Endothelial cell of umbilical vein (primary cell): ENCODE measurements at regions not wholly inside any gene's neighbourhood (a gene's known extent, or its start where the extent isn't known, plus 50 kb on each side); places are given as distances from the start of the nearest gene placed in this dataset.
"Not testable (repeated sequence)": the region's sequence is repeated elsewhere in the genome, so short reads cannot be mapped to it uniquely, and the experiment has no call there.

ENCODE experiments used
- BruUV-seq: library from RNA; stranded (reverse); fragments of 400-500 nt; replicated peaks from 2 replicates; lab custom pipeline; 2021; lab: Mats Ljungman, UMichigan
- CTCF ChIA-PET: fragments of 300-600, 350-600 bp; sonication (Branson Sonifier 250); formaldehyde crosslinking; loops from one replicate; lab custom pipeline; 2021; ENCODE audit warnings: antibody characterized with exemption, inconsistent platforms; lab: Charles Lee
- POLR2A ChIA-PET: fragments of 300-600, 350-600 bp; sonication (Branson Sonifier 250); formaldehyde crosslinking; loops from one replicate; lab custom pipeline; 2021; ENCODE audit warnings: antibody characterized with exemption, inconsistent platforms; lab: Charles Lee
- DNase-seq: peaks from one replicate; pipeline ENCODE4 v3.0.0-alpha.2; 2011; ENCODE audit warnings: low read depth, low spot score
- FAIRE-seq: peaks from 2 replicates; lab custom pipeline; 2011; peaks lifted over from hg19 to GRCh38; lab: Jason Lieb, UNC
- H2AFZ ChIP-seq: 2 replicates; pipeline ENCODE4 v1.6.0; 2012; ENCODE audit warnings: low read depth, low read length, control low read depth, inconsistent platforms
- H3K27ac ChIP-seq: 2 replicates; pipeline ENCODE4 v1.5.1; 2011; ENCODE audit warnings: low read depth, mild to moderate bottlenecking, control low read depth, low read length, moderate library complexity; ENCODE audit not compliant: insufficient read depth
- H3K27me3 ChIP-seq, 2 experiments: 2 replicates each; pipeline versions ENCODE4 v1.6.0 to v1.6.1; 2011; ENCODE audit warnings: low read length in 2 of 2, mixed read lengths in 1 of 2; ENCODE audit not compliant: control insufficient read depth in 2 of 2, insufficient read depth in 2 of 2
- H3K36me3 ChIP-seq, 2 experiments: 2 replicates in 1 of 2; 3 replicates in 1 of 2; pipeline ENCODE4 v1.5.1; 2011; ENCODE audit warnings: low read length in 2 of 2, mild to moderate bottlenecking in 1 of 2, moderate library complexity in 1 of 2; ENCODE audit not compliant: control insufficient read depth in 2 of 2, insufficient read depth in 2 of 2; ENCODE audit errors: extremely low read depth in 1 of 2
- H3K4me1 ChIP-seq: 3 replicates; pipeline ENCODE4 v1.5.1; 2011; ENCODE audit warnings: mild to moderate bottlenecking, low read length; ENCODE audit not compliant: control insufficient read depth, insufficient read depth; ENCODE audit errors: extremely low read depth
- H3K4me2 ChIP-seq: 2 replicates; pipeline ENCODE4 v1.6.1; 2011; ENCODE audit warnings: low read length, control low read depth, mixed read lengths; ENCODE audit not compliant: insufficient read depth
- H3K4me3 ChIP-seq, 3 experiments: fragments of 200-600 bp in 1 of 3; sonication (generic), shearing (Covaris generic) in 1 of 3; replicated peaks in 1 of 3; 2 replicates each; pipeline ENCODE4 v1.5.1; 2011 to 2016; ENCODE audit warnings: control low read depth in 3 of 3, low read length in 3 of 3, mild to moderate bottlenecking in 2 of 3, inconsistent platforms in 1 of 3, low read depth in 1 of 3, moderate library complexity in 1 of 3; ENCODE audit not compliant: insufficient read depth in 1 of 3
- H3K79me2 ChIP-seq: 2 replicates; pipeline ENCODE4 v1.6.0; 2012; ENCODE audit warnings: low read length, inconsistent platforms; ENCODE audit not compliant: control insufficient read depth, insufficient read depth
- H3K9ac ChIP-seq: replicated peaks from 2 replicates; pipeline ENCODE3; 2011; ENCODE audit warnings: low read length, control low read depth; ENCODE audit not compliant: insufficient read depth; ENCODE audit errors: extremely low read depth
- H3K9me1 ChIP-seq: replicated peaks from 3 replicates; pipeline ENCODE4 v1.6.0; 2011; ENCODE audit warnings: mild to moderate bottlenecking, low read length; ENCODE audit not compliant: control insufficient read depth, insufficient read depth; ENCODE audit errors: extremely low read depth
- H3K9me3 ChIP-seq: replicated peaks from 2 replicates; pipeline ENCODE4 v1.5.1; 2012; ENCODE audit warnings: low read length, inconsistent platforms; ENCODE audit not compliant: control insufficient read depth, insufficient read depth
- H4K20me1 ChIP-seq: replicated peaks from 2 replicates; pipeline ENCODE3; 2011; ENCODE audit warnings: mild to moderate bottlenecking, low read length; ENCODE audit not compliant: control insufficient read depth, insufficient read depth; ENCODE audit errors: extremely low read depth
- EZH2 ChIP-seq: IDR thresholded peaks from 2 replicates; pipeline ENCODE4 v1.6.1; 2012; ENCODE audit warnings: borderline replicate concordance, low read depth, mild to moderate bottlenecking, moderate library complexity, low read length, inconsistent platforms; ENCODE audit not compliant: severe bottlenecking
- JUN ChIP-seq: IDR thresholded peaks from 2 replicates; pipeline ENCODE4 v1.6.1; 2011; ENCODE audit warnings: borderline replicate concordance, low read depth; ENCODE audit not compliant: insufficient read length, insufficient read depth
- MYC ChIP-seq: IDR thresholded peaks from one replicate; pipeline ENCODE4 v1.6.1; 2011; ENCODE audit warnings: mild to moderate bottlenecking, low read depth, low read length
- POLR2AphosphoS5 ChIP-seq: IDR thresholded peaks from 2 replicates; pipeline ENCODE4 v1.6.1; 2012; ENCODE audit warnings: low read depth, mild to moderate bottlenecking, control low read depth, low read length, moderate library complexity; ENCODE audit not compliant: insufficient read depth
- dilution Hi-C: fragments of 300-500 bp; cut with MboI; formaldehyde crosslinking; loops from one replicate; pipeline ENCODE4 v1.15.0; 2019; ENCODE audit warnings: low sequenced_read_pairs; ENCODE audit not compliant: extremely low pct_ligation_motif_present
- intact Hi-C: fragments of 100-400 bp; cut with micrococcal nuclease; formaldehyde crosslinking; loops from one replicate; pipeline ENCODE4 v1.10.0; 2022

- POLR2A ChIA-PET = no interaction called here
- dilution Hi-C loops = no loop called here
- intact Hi-C loops = no loop called here
Observed at GRCh38 chr6:58073263-58073662, 755.8 kb downstream of the PRIM2 start.

DNA sequence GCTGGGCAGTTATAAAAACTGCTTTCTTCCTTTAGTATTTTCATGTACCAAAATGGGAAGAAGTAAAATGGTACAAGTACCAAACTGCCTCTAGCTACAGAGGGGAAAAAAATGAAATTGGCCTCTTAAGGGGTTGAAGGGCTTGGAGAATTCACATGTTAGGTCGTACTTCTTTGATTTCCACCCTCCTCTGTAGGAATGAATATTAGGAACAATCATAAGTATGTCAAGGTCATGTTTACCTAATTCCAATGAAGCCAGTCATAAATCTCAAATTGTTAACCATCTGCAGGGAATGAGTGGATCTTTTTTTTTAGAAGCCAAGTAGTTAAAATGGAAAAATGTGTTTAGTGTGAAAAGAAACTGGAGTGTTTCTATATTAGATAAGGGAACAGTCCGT is 772.6 kb downstream of the PRIM2 start:
- FAIRE-seq, H3K4me2 ChIP-seq, H3K9ac ChIP-seq, intact Hi-C loops, H3K79me2 ChIP-seq, H3K9me3 ChIP-seq, DNase-seq, H2AFZ ChIP-seq, BruUV-seq, H3K4me3 ChIP-seq, H4K20me1 ChIP-seq, CTCF ChIA-PET, H3K27me3 ChIP-seq, dilution Hi-C loops, POLR2A ChIA-PET, H3K4me1 ChIP-seq, H3K36me3 ChIP-seq, H3K27ac ChIP-seq, H3K9me1 ChIP-seq: not testable (repeated sequence)

More at GRCh38 chr6:58073263-58073662, 755.8 kb downstream of the PRIM2 start:
- CTCF ChIA-PET = no interaction called here
- Histone ChIP-seq H4K20me1 (no peaks in the 10 kb centered on the region), H3K27ac (no peak overlapping the region), H3K27me3 (no peaks in the 10 kb centered on the region), H2AFZ (no peak overlapping the region), H3K9me1 (no peaks in the 10 kb centered on the region), H3K36me3 (no peaks in the 10 kb centered on the region), H3K4me3 (no peak overlapping the region), H3K79me2 (no peaks in the 10 kb centered on the region), H3K4me2 (no peak overlapping the region), H3K9me3 (no peaks in the 10 kb centered on the region), H3K9ac (no peak overlapping the region), H3K4me1 (no peaks in the 10 kb centered on the region)
- TF ChIP-seq JUN (no peak), EZH2 (no peak), POLR2AphosphoS5 (no peak), MYC (no peak)
- FAIRE-seq (no peak), DNase-seq (no peak)
- BruUV-seq = no TSS peak

DNA sequence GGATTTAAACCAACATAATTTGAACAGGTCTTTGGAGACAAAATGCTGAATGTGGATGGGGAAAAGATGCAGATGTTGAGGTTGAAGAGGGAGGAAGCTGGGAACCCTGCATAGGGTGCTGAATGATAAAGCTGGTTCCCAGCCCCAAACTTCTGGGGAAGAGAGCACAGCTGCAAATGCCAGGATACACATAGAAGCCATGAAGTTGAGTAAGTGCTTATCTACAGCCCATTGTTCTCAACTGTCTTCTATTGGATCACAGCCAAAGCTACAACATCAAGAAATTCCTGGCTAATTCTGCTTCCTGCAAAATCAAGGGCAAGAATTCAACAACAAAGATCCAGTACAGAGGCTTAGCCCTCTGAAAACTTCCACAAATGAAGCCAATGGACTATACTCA is 779.8 kb downstream of the PRIM2 start:
- H3K79me2 ChIP-seq, H3K27me3 ChIP-seq, BruUV-seq, intact Hi-C loops, H3K4me3 ChIP-seq, H2AFZ ChIP-seq, H4K20me1 ChIP-seq, H3K27ac ChIP-seq, POLR2A ChIA-PET, H3K9ac ChIP-seq, H3K36me3 ChIP-seq, H3K4me1 ChIP-seq, FAIRE-seq, DNase-seq, dilution Hi-C loops, H3K9me1 ChIP-seq, CTCF ChIA-PET, H3K4me2 ChIP-seq, H3K9me3 ChIP-seq: not testable (repeated sequence)
